ENCODE measurements at regions not wholly inside any gene's neighbourhood (a gene's known extent, or its start where the extent isn't known, plus 50 kb on each side); places are given as distances from the start of the nearest gene placed in this dataset.

DNA sequence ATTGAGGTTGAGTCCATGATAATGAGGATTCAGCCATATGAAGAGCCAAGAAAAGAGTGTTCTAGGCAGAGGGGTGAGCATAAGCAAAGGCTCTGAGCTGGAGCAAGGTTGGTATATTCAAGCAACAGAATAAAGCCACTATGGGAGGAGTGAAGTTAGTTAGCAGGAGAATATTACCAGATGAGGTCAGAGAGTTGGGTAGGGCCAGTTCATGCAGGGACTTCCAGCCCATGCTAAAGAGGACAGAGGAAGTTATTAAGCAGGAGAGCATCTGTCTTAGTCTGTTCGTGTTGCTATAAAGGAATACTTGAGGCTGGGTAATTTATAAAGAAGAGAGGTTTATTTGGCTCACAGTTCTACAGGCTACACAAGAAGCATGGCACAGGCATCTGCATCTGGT lies 57.1 kb upstream of the ATG10 start:
- H3K4me3 Mint-ChIP-seq: no peak overlapping the region
- Histone ChIP-seq H3K9me3 (replicated peaks in 1 of 2; ENCODE audit: control insufficient read depth in 1 of 2, insufficient read depth in 1 of 2, low read length in 2 of 2) (no peaks in the 10 kb centered on the region), H3K79me2 (ENCODE audit: insufficient read depth, low read length) (no peaks in the 10 kb centered on the region), H2AFZ (ENCODE audit: insufficient read depth, low read depth, low read length, poor library complexity, severe bottlenecking) (no peak overlapping the region), H3K9ac (ENCODE audit: insufficient read depth, low read length, poor library complexity, severe bottlenecking) (no peak overlapping the region), H3K27me3 (ENCODE audit: control insufficient read depth in 2 of 2, insufficient read depth in 2 of 2, low read length in 2 of 2) (no peaks in the 10 kb centered on the region), H3K27ac (ENCODE audit: low read depth in 1 of 2, low read length in 2 of 2) (no peak overlapping the region), H3K4me3 (replicated peaks in 1 of 3; ENCODE audit: low read depth in 2 of 3, low read length in 3 of 3) (no peak overlapping the region), H3K4me1 (ENCODE audit: control insufficient read depth in 1 of 2, insufficient read depth in 2 of 2, low read length in 2 of 2) (peaks cover 5% of the 10 kb centered on the region in 2 donors), H3K36me3 (replicated peaks in 1 of 2; ENCODE audit: control insufficient read depth in 1 of 2, insufficient read depth in 2 of 2, low read length in 2 of 2) (no peaks in the 10 kb centered on the region), H3K4me2 (replicated peaks; ENCODE audit: extremely low read depth, low read length, poor library complexity, severe bottlenecking) (no peak overlapping the region), H4K20me1 (ENCODE audit: insufficient read depth, low read length) (no peaks in the 10 kb centered on the region)
- TF ChIP-seq CTCF (IDR thresholded peaks at IDR 0.05): no peak
- peaks cover 14% of the 10 kb centered on the region for H3K4me1 Mint-ChIP-seq
- no peaks in the 10 kb centered on the region for H3K36me3 Mint-ChIP-seq
- H3K27ac Mint-ChIP-seq: no peak overlapping the region
- H3K27me3 Mint-ChIP-seq (ENCODE audit: low read depth in 3 of 3): peaks cover 0 to 2% (median 1%) of the 10 kb centered on the region in 3 donors
- intact Hi-C loops (cut with micrococcal nuclease): no loop called here
- 100% methylated on average over 1 of the region's 1 CpG for WGBS (ENCODE audit: insufficient coverage)
- H3K9me3 Mint-ChIP-seq: peaks cover 0 to 2% (median 0%) of the 10 kb centered on the region in 7 donors
- no peak for DNase-seq

DNA sequence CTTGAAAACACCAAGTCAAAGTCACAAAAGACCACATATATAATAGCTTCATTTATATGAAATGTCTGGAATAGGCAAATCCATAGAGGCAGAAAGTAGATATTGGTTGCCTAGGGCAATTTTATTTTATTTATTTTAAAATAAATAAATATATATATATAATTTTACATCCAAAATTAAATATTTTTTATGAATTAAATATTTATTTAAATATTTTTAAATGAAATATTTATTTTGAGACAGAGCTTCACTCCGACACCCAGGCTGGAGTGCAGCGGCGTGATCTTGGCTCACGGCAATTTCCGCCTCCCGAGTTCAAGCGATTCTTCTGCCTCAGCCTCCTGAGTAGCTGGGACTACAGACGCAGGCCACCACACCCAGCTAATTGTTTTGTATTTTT lies 58.9 kb upstream of the ATG10 start:
- H3K36me3 Mint-ChIP-seq: no peaks in the 10 kb centered on the region
- no peaks in the 10 kb centered on the region for H3K9me3 ChIP-seq (replicated peaks in 1 of 2; ENCODE audit: control insufficient read depth in 1 of 2, insufficient read depth in 1 of 2, low read length in 2 of 2)
- H3K79me2 ChIP-seq (ENCODE audit: insufficient read depth, low read length): no peaks in the 10 kb centered on the region
- no peaks in the 10 kb centered on the region for H3K36me3 ChIP-seq (replicated peaks in 1 of 2; ENCODE audit: control insufficient read depth in 1 of 2, insufficient read depth in 2 of 2, low read length in 2 of 2)
- peaks cover 0 to 2% (median 0%) of the 10 kb centered on the region in 7 donors for H3K9me3 Mint-ChIP-seq
- H2AFZ ChIP-seq (ENCODE audit: insufficient read depth, low read depth, low read length, poor library complexity, severe bottlenecking): no peak overlapping the region
- H3K4me1 ChIP-seq (ENCODE audit: control insufficient read depth in 1 of 2, insufficient read depth in 2 of 2, low read length in 2 of 2): peaks cover 12 to 14% of the 10 kb centered on the region in 2 donors
- no peak overlapping the region for H3K4me3 ChIP-seq (replicated peaks in 1 of 3; ENCODE audit: low read depth in 2 of 3, low read length in 3 of 3)
- peaks cover 0 to 2% (median 1%) of the 10 kb centered on the region in 3 donors for H3K27me3 Mint-ChIP-seq (ENCODE audit: low read depth in 3 of 3)
- no peak overlapping the region for H3K4me2 ChIP-seq (replicated peaks; ENCODE audit: extremely low read depth, low read length, poor library complexity, severe bottlenecking)
- H3K27me3 ChIP-seq (ENCODE audit: control insufficient read depth in 2 of 2, insufficient read depth in 2 of 2, low read length in 2 of 2): no peaks in the 10 kb centered on the region
- no peaks in the 10 kb centered on the region for H4K20me1 ChIP-seq (ENCODE audit: insufficient read depth, low read length)
- no peak for DNase-seq
- H3K4me1 Mint-ChIP-seq: peaks cover 27% of the 10 kb centered on the region
- H3K27ac Mint-ChIP-seq: no peak overlapping the region
- TF ChIP-seq CTCF (IDR thresholded peaks at IDR 0.05): no peak
- whole genome bisulfite sequencing (ENCODE audit: insufficient coverage): 100% methylated on average over 5 of the region's 8 CpGs
- H3K9ac ChIP-seq (ENCODE audit: insufficient read depth, low read length, poor library complexity, severe bottlenecking): no peak overlapping the region
- H3K27ac ChIP-seq (ENCODE audit: low read depth in 1 of 2, low read length in 2 of 2): no peak overlapping the region
- intact Hi-C loops (cut with micrococcal nuclease): no loop called here
- no peak overlapping the region for H3K4me3 Mint-ChIP-seq
